Body of pancreas (tissue), 4 donors: ENCODE measurements at regions not wholly inside any gene's neighbourhood (a gene's known extent, or its start where the extent isn't known, plus 50 kb on each side); places are given as distances from the start of the nearest gene placed in this dataset.
"Not testable (repeated sequence)": the region's sequence is repeated elsewhere in the genome, so short reads cannot be mapped to it uniquely, and the experiment has no call there.

Experiments
- POLR2A ChIP-seq, 3 donors: fragments of 450-650 bp; IDR thresholded peaks; one replicate each; pipeline ENCODE4 v1.6.1; 2016; ENCODE audit warnings: antibody characterized with exemption in 3 of 3, mild to moderate bottlenecking in 2 of 3
- TF ChIP-seq, protein P1 (sequence below), 7 experiments: fragments of 450-650 bp in 4 of 7; fragments of 200-600 bp in 3 of 7; sonication (generic) in 3 of 7; IDR thresholded peaks; one replicate each; pipeline ENCODE4 v1.5.1; 2016 to 2019; ENCODE audit warnings: antibody characterized with exemption in 7 of 7

DNA sequence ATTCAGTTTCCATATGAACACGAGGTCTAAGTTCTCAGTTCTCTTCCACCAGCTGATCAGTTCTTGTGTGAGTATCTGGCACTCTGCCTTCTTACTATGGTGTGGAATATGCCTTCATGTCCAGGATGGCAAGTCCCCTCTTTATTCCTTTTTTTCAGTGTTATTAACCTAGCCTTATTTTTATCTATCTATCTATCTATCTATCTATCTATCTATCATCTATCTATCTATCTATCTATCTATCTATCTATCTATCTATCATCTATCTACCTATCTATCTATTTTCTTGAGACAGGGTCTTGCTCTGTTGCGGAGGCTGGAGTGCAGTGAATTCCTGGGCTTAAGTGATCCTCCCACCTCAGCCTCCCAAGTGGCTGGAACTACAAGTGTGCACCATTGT is 329.2 kb upstream of the TNRC6C start:
- TF ChIP-seq, protein P1, sequence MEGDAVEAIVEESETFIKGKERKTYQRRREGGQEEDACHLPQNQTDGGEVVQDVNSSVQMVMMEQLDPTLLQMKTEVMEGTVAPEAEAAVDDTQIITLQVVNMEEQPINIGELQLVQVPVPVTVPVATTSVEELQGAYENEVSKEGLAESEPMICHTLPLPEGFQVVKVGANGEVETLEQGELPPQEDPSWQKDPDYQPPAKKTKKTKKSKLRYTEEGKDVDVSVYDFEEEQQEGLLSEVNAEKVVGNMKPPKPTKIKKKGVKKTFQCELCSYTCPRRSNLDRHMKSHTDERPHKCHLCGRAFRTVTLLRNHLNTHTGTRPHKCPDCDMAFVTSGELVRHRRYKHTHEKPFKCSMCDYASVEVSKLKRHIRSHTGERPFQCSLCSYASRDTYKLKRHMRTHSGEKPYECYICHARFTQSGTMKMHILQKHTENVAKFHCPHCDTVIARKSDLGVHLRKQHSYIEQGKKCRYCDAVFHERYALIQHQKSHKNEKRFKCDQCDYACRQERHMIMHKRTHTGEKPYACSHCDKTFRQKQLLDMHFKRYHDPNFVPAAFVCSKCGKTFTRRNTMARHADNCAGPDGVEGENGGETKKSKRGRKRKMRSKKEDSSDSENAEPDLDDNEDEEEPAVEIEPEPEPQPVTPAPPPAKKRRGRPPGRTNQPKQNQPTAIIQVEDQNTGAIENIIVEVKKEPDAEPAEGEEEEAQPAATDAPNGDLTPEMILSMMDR (IDR thresholded peaks at IDR 0.05) = not testable (repeated sequence)
- not testable (repeated sequence) for TF ChIP-seq POLR2A (IDR thresholded peaks at IDR 0.05)
